Spleen (tissue), 11 donors: ENCODE measurements at regions not wholly inside any gene's neighbourhood (a gene's known extent, or its start where the extent isn't known, plus 50 kb on each side); places are given as distances from the start of the nearest gene placed in this dataset.

ENCODE experiments used
- DNase-seq: peaks from one replicate; pipeline ENCODE4 v3.0.0-alpha.2; 2020
- H3K27ac ChIP-seq, 8 donors: fragments of 200-600 bp; sonication (generic) in 7 of 8; 1 replicate in 4 of 8; 2 replicates in 4 of 8; pipeline versions ENCODE4 v1.5.0 to v1.8.0; 2016 to 2021; ENCODE audit warnings: inconsistent platforms in 4 of 8, mild to moderate bottlenecking in 4 of 8, moderate library complexity in 1 of 8
- H3K27me3 ChIP-seq, 7 donors: fragments of 200-600 bp; sonication (generic) in 6 of 7; replicated peaks in 1 of 7; 1 replicate in 4 of 7; 2 replicates in 3 of 7; pipeline versions ENCODE4 v1.5.0 to v1.8.0; 2016 to 2021; ENCODE audit warnings: inconsistent platforms in 3 of 7, mild to moderate bottlenecking in 1 of 7
- H3K36me3 ChIP-seq, 6 donors: fragments of 200-600 bp; sonication (generic) in 5 of 6; 1 replicate in 4 of 6; 2 replicates in 2 of 6; pipeline versions ENCODE4 v1.5.0 to v1.8.0; 2016 to 2021; ENCODE audit warnings: inconsistent platforms in 2 of 6
- H3K4me1 ChIP-seq, 6 donors: fragments of 200-600 bp; sonication (generic) in 5 of 6; 1 replicate in 3 of 6; 2 replicates in 3 of 6; pipeline versions ENCODE4 v1.5.0 to v1.8.0; 2016 to 2021; ENCODE audit warnings: inconsistent platforms in 3 of 6
- H3K4me3 ChIP-seq, 8 donors: fragments of 200-600 bp; sonication (generic) in 7 of 8; 1 replicate in 4 of 8; 2 replicates in 4 of 8; pipeline versions ENCODE4 v1.5.0 to v1.8.0; 2016 to 2021; ENCODE audit warnings: inconsistent platforms in 4 of 8, mild to moderate bottlenecking in 4 of 8, moderate library complexity in 2 of 8
- H3K9me3 ChIP-seq, 8 donors: fragments of 200-600 bp; sonication (generic) in 7 of 8; 1 replicate in 4 of 8; 2 replicates in 4 of 8; pipeline versions ENCODE4 v1.5.0 to v1.8.0; 2016 to 2021; ENCODE audit warnings: inconsistent platforms in 4 of 8
- CTCF ChIP-seq, 11 experiments: fragments of 200-600 bp in 7 of 11; fragments of 450-650 bp in 4 of 11; sonication (generic) in 4 of 11; IDR thresholded peaks in 8 of 11; conservative IDR thresholded peaks in 3 of 11; 1 replicate in 7 of 11; 2 replicates in 4 of 11; pipeline versions ENCODE4 v1.4.0 to v1.8.0; 2016 to 2021; ENCODE audit warnings: antibody characterized with exemption in 11 of 11, inconsistent platforms in 4 of 11, mild to moderate bottlenecking in 1 of 11
- POLR2A ChIP-seq, 3 donors: fragments of 450-650 bp; IDR thresholded peaks; one replicate each; pipeline ENCODE4 v1.5.1; 2017; ENCODE audit warnings: antibody characterized with exemption in 3 of 3, mild to moderate bottlenecking in 1 of 3
- POLR2AphosphoS5 ChIP-seq, 3 donors: sonication (generic); formaldehyde crosslinking; IDR thresholded peaks; one replicate each; pipeline ENCODE4 v1.5.1; 2017; ENCODE audit warnings: antibody characterized with exemption in 3 of 3
- WGBS, 5 donors: extraction: QIAGEN DNeasy Blood & Tissue Kit in 3 of 5; methylation state at CpG; one replicate each; pipeline versions ENCODE4 v1.1.5 to v1.1.7; 2013 to 2018; 5-methylcytosine and 5-hydroxymethylcytosine counted together
- intact Hi-C: fragments of 100-400 bp; cut with DNase I; formaldehyde crosslinking; loops from one replicate; pipeline ENCODE4 v1.15.0; 2023; ENCODE audit warnings: low total_unique reads
- donor health status: healthy with polysubstance abuse.
- donor health status: DM: no; HTN: no; CAD: no; lungs with moderate emphysema.
- donor health status: DM: no; HTN: no; CAD: no.
- donor health status: Bipolar disorder and iron deficiency.
- donor health status: healthy.
- donor health status: DM: no; HTN: no; CAD: no.
- donor health status: DM: yes; HTN: yes; CAD: no.

GRCh38 chr6:48701572-48701971, 590.6 kb upstream of the PTCHD4 start:
- Histone ChIP-seq H3K9me3 (peaks cover 0 to 60% (median 14%) of the 10 kb centered on the region in 8 donors), H3K4me3 (no peak overlapping the region), H3K27ac (no peak overlapping the region), H3K36me3 (no peaks in the 10 kb centered on the region), H3K27me3 (no peaks in the 10 kb centered on the region), H3K4me1 (no peaks in the 10 kb centered on the region)
- no peak for TF ChIP-seq POLR2AphosphoS5 (IDR thresholded peaks at IDR 0.05)
- no peak for TF ChIP-seq CTCF (IDR thresholded peaks at IDR 0.05 in 8 of 11, conservative IDR thresholded peaks at IDR 0.05 in 3 of 11)
- no peak for TF ChIP-seq POLR2A (IDR thresholded peaks at IDR 0.05)
- no peak for DNase-seq
- 87 to 94% (median 89%) methylated on average over 15 of the region's 15 CpGs for WGBS, 5 donors
- intact Hi-C loops: no loop called here

- intact Hi-C loops: no loop called here
- Histone ChIP-seq H3K27me3 (no peaks in the 10 kb centered on the region), H3K9me3 (peaks cover 0 to 78% (median 53%) of the 10 kb centered on the region in 8 donors), H3K4me1 (no peaks in the 10 kb centered on the region), H3K27ac (no peak overlapping the region), H3K4me3 (no peak overlapping the region), H3K36me3 (no peaks in the 10 kb centered on the region)
- 66 to 90% (median 79%) methylated on average over 3 of the region's 3 CpGs for WGBS, 5 donors
- no peak for DNase-seq
- TF ChIP-seq POLR2AphosphoS5 (IDR thresholded peaks at IDR 0.05): no peak
- no peak for TF ChIP-seq CTCF (IDR thresholded peaks at IDR 0.05 in 8 of 11, conservative IDR thresholded peaks at IDR 0.05 in 3 of 11)
- no peak for TF ChIP-seq POLR2A (IDR thresholded peaks at IDR 0.05)
Observed at GRCh38 chr6:48695872-48696271, 584.9 kb upstream of the PTCHD4 start.

GRCh38 chr6:48691420-48691819, 580.4 kb upstream of the PTCHD4 start:
- H3K27ac ChIP-seq: no peak overlapping the region
- H3K27me3 ChIP-seq: no peaks in the 10 kb centered on the region
- no peak for TF ChIP-seq CTCF (IDR thresholded peaks at IDR 0.05 in 8 of 11, conservative IDR thresholded peaks at IDR 0.05 in 3 of 11)
- no peak for TF ChIP-seq POLR2A (IDR thresholded peaks at IDR 0.05)
- TF ChIP-seq POLR2AphosphoS5 (IDR thresholded peaks at IDR 0.05): no peak
- no peaks in the 10 kb centered on the region for H3K36me3 ChIP-seq
- intact Hi-C loops: no loop called here
- DNase-seq: no peak
- no peak overlapping the region for H3K4me3 ChIP-seq
- H3K9me3 ChIP-seq: peaks cover 12 to 95% (median 92%) of the 10 kb centered on the region in 8 donors
- no peaks in the 10 kb centered on the region for H3K4me1 ChIP-seq
- WGBS, 5 donors: 51 to 80% (median 70%) methylated on average over 2 of the region's 2 CpGs

GRCh38 chr6:48689498-48689897, 578.5 kb upstream of the PTCHD4 start:
- H3K4me1 ChIP-seq: no peaks in the 10 kb centered on the region
- no peak overlapping the region for H3K4me3 ChIP-seq
- peaks cover 12 to 92% (median 80%) of the 10 kb centered on the region in 8 donors for H3K9me3 ChIP-seq
- no peaks in the 10 kb centered on the region for H3K27me3 ChIP-seq
- TF ChIP-seq POLR2AphosphoS5 (IDR thresholded peaks at IDR 0.05): no peak
- TF ChIP-seq POLR2A (IDR thresholded peaks at IDR 0.05): no peak
- no peak for TF ChIP-seq CTCF (IDR thresholded peaks at IDR 0.05 in 8 of 11, conservative IDR thresholded peaks at IDR 0.05 in 3 of 11)
- no peaks in the 10 kb centered on the region for H3K36me3 ChIP-seq
- DNase-seq: no peak
- intact Hi-C loops: no loop called here
- no peak overlapping the region for H3K27ac ChIP-seq
